ENCODE measurements at regions not wholly inside any gene's neighbourhood (a gene's known extent, or its start where the extent isn't known, plus 50 kb on each side); places are given as distances from the start of the nearest gene placed in this dataset.

- DNase-seq, result no peak
- in situ Hi-C loops (cut with MboI; ENCODE audit: low pct_unique_long_range_greater_than_20kb, low sequenced_read_pairs), result no loop called here
These were observed 315.2 kb downstream of the DCDC2C start for GRCh38 chr2:4018535-4018934.

- in situ Hi-C loops (cut with MboI; ENCODE audit: low pct_unique_long_range_greater_than_20kb, low sequenced_read_pairs), result no loop called here
- no peak for DNase-seq
These were observed 316.8 kb downstream of the DCDC2C start for GRCh38 chr2:4020153-4020552.

GRCh38 chr2:4020649-4021048 is 317.3 kb downstream of the DCDC2C start:
- in situ Hi-C loops (cut with MboI; ENCODE audit: low pct_unique_long_range_greater_than_20kb, low sequenced_read_pairs), result no loop called here
- no peak for DNase-seq

GRCh38 chr2:4024605-4025004 is 321.2 kb downstream of the DCDC2C start:
- in situ Hi-C loops (cut with MboI; ENCODE audit: low pct_unique_long_range_greater_than_20kb, low sequenced_read_pairs), result no loop called here
- DNase-seq, result no peak

GRCh38 chr2:4029081-4029480 is 325.7 kb downstream of the DCDC2C start:
- no peak for DNase-seq
- in situ Hi-C loops (cut with MboI; ENCODE audit: low pct_unique_long_range_greater_than_20kb, low sequenced_read_pairs), result no loop called here

- in situ Hi-C loops (cut with MboI; ENCODE audit: low pct_unique_long_range_greater_than_20kb, low sequenced_read_pairs), result no loop called here
These were observed 336.5 kb downstream of the DCDC2C start for GRCh38 chr2:4039896-4040295.

GRCh38 chr2:4047961-4048891 is 344.9 kb downstream of the DCDC2C start:
- no peak for DNase-seq

More at GRCh38 chr2:4039896-4040295, 336.5 kb downstream of the DCDC2C start:
- no peak for DNase-seq

GRCh38 chr2:4049463-4049862 is 346.1 kb downstream of the DCDC2C start:
- in situ Hi-C loops (cut with MboI; ENCODE audit: low pct_unique_long_range_greater_than_20kb, low sequenced_read_pairs), result no loop called here

More at GRCh38 chr2:4047961-4048891, 344.9 kb downstream of the DCDC2C start:
- in situ Hi-C loops (cut with MboI; ENCODE audit: low pct_unique_long_range_greater_than_20kb, low sequenced_read_pairs), result no loop called here

GRCh38 chr2:4053769-4054493 is 350.6 kb downstream of the DCDC2C start:
- no peak for DNase-seq
- in situ Hi-C loops (cut with MboI; ENCODE audit: low pct_unique_long_range_greater_than_20kb, low sequenced_read_pairs), result no loop called here

More at GRCh38 chr2:4049463-4049862, 346.1 kb downstream of the DCDC2C start:
- DNase-seq, result no peak

GRCh38 chr2:4066217-4066616 is 362.8 kb downstream of the DCDC2C start:
- DNase-seq, result no peak
- in situ Hi-C loops (cut with MboI; ENCODE audit: low pct_unique_long_range_greater_than_20kb, low sequenced_read_pairs), result no loop called here

- in situ Hi-C loops (cut with MboI; ENCODE audit: low pct_unique_long_range_greater_than_20kb, low sequenced_read_pairs), result no loop called here
These were observed 369.7 kb downstream of the DCDC2C start for GRCh38 chr2:4073026-4073569.

GRCh38 chr2:4077017-4077416 is 373.6 kb downstream of the DCDC2C start:
- no peak for DNase-seq
- in situ Hi-C loops (cut with MboI; ENCODE audit: low pct_unique_long_range_greater_than_20kb, low sequenced_read_pairs), result no loop called here

More at GRCh38 chr2:4073026-4073569, 369.7 kb downstream of the DCDC2C start:
- DNase-seq, result no peak

- no peak for DNase-seq
- in situ Hi-C loops (cut with MboI; ENCODE audit: low pct_unique_long_range_greater_than_20kb, low sequenced_read_pairs), result no loop called here
These were observed 381.8 kb downstream of the DCDC2C start for GRCh38 chr2:4085186-4085585.

GRCh38 chr2:4090668-4091630 is 387.6 kb downstream of the DCDC2C start:
- DNase-seq, result no peak
- in situ Hi-C loops (cut with MboI; ENCODE audit: low pct_unique_long_range_greater_than_20kb, low sequenced_read_pairs), result no loop called here

- in situ Hi-C loops (cut with MboI; ENCODE audit: low pct_unique_long_range_greater_than_20kb, low sequenced_read_pairs), result no loop called here
- no peak for DNase-seq
These were observed 388.5 kb downstream of the DCDC2C start for GRCh38 chr2:4091869-4092268.

GRCh38 chr2:4094743-4095142 is 391.4 kb downstream of the DCDC2C start:
- no peak for DNase-seq
- in situ Hi-C loops (cut with MboI; ENCODE audit: low pct_unique_long_range_greater_than_20kb, low sequenced_read_pairs), result no loop called here

- in situ Hi-C loops (cut with MboI; ENCODE audit: low pct_unique_long_range_greater_than_20kb, low sequenced_read_pairs), result no loop called here
These were observed 393.8 kb downstream of the DCDC2C start for GRCh38 chr2:4096978-4097766.

GRCh38 chr2:4098137-4098536 is 394.8 kb downstream of the DCDC2C start:
- in situ Hi-C loops (cut with MboI; ENCODE audit: low pct_unique_long_range_greater_than_20kb, low sequenced_read_pairs), result no loop called here
- DNase-seq, result no peak

More at GRCh38 chr2:4096978-4097766, 393.8 kb downstream of the DCDC2C start:
- no peak for DNase-seq
